Liver (tissue), 3 donors: ENCODE measurements at regions not wholly inside any gene's neighbourhood (a gene's known extent, or its start where the extent isn't known, plus 50 kb on each side); places are given as distances from the start of the nearest gene placed in this dataset.

Source experiments
- EGR1 ChIP-seq, 2 donors: IDR thresholded peaks; 2 replicates each; pipeline ENCODE4 v1.6.1; 2016 to 2018; ENCODE audit warnings: antibody characterized with exemption in 2 of 2, low read depth in 2 of 2
- JUND ChIP-seq, 2 donors: IDR thresholded peaks; 2 replicates each; pipeline ENCODE4 v1.6.1; 2016; ENCODE audit warnings: antibody characterized with exemption in 2 of 2
- SP1 ChIP-seq: IDR thresholded peaks from 2 replicates; pipeline ENCODE4 v1.6.1; 2018; ENCODE audit warnings: antibody characterized with exemption, mild to moderate bottlenecking
- TAF1 ChIP-seq: conservative IDR thresholded peaks from 2 replicates; pipeline ENCODE4 v1.6.1; 2016; ENCODE audit warnings: antibody characterized with exemption, mild to moderate bottlenecking
- YY1 ChIP-seq: IDR thresholded peaks from 2 replicates; pipeline ENCODE4 v1.6.1; 2016; ENCODE audit warnings: antibody characterized with exemption, mild to moderate bottlenecking
- TF ChIP-seq, protein P1 (sequence below): fragments of 150-350 bp; IDR thresholded peaks from 2 replicates; pipeline ENCODE4 v1.5.1; 2017; ENCODE audit warnings: improper control_type of control experiment, low read depth, low read length; ENCODE audit not compliant: missing input control
- TF ChIP-seq, protein P2 (sequence below): IDR thresholded peaks from 2 replicates; pipeline ENCODE4 v1.6.1; 2016; ENCODE audit warnings: antibody characterized with exemption
- donor health status: healthy.
- donor health status: healthy.

DNA sequence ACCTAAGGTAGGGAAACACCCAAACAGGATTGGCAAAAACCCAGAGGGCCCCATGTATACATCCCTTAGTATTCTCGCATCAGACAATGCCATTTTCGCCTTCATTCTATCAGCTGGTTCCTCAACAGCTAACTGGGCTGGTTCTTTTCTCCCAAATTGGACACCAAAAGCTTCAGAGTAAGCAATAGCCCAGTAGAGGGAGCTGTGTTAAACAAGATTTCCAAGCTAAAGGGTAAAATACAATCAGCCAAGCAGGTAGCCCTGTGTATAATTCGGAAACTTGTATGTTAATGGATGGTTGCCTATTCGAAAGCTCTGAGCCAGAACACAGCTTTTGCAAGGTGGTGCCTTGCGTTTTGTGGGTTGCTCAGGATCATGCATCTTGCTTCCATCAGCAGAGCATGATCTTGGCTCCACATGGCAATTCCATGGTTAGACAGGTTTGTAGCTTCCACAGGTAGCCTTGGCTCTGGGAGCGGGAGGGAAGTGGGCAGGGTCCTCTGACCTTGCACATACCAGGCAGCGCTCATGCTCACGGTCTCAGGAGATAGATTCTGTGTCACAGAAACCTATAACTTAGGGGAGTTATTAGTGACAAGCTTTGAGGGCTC is 115.2 kb upstream of the LNX1 start:
- TF ChIP-seq, protein P1, sequence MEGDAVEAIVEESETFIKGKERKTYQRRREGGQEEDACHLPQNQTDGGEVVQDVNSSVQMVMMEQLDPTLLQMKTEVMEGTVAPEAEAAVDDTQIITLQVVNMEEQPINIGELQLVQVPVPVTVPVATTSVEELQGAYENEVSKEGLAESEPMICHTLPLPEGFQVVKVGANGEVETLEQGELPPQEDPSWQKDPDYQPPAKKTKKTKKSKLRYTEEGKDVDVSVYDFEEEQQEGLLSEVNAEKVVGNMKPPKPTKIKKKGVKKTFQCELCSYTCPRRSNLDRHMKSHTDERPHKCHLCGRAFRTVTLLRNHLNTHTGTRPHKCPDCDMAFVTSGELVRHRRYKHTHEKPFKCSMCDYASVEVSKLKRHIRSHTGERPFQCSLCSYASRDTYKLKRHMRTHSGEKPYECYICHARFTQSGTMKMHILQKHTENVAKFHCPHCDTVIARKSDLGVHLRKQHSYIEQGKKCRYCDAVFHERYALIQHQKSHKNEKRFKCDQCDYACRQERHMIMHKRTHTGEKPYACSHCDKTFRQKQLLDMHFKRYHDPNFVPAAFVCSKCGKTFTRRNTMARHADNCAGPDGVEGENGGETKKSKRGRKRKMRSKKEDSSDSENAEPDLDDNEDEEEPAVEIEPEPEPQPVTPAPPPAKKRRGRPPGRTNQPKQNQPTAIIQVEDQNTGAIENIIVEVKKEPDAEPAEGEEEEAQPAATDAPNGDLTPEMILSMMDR: peak; percentile 68
- TF ChIP-seq JUND (IDR thresholded peaks at IDR 0.05): no peak
- no peak for TF ChIP-seq YY1
- TF ChIP-seq TAF1: no peak
- TF ChIP-seq SP1: no peak
- TF ChIP-seq EGR1 (IDR thresholded peaks at IDR 0.05; ENCODE audit: low read depth in 2 of 2): no peak
- TF ChIP-seq, protein P2, sequence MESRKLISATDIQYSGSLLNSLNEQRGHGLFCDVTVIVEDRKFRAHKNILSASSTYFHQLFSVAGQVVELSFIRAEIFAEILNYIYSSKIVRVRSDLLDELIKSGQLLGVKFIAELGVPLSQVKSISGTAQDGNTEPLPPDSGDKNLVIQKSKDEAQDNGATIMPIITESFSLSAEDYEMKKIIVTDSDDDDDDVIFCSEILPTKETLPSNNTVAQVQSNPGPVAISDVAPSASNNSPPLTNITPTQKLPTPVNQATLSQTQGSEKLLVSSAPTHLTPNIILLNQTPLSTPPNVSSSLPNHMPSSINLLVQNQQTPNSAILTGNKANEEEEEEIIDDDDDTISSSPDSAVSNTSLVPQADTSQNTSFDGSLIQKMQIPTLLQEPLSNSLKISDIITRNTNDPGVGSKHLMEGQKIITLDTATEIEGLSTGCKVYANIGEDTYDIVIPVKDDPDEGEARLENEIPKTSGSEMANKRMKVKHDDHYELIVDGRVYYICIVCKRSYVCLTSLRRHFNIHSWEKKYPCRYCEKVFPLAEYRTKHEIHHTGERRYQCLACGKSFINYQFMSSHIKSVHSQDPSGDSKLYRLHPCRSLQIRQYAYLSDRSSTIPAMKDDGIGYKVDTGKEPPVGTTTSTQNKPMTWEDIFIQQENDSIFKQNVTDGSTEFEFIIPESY: no peak
